Posterior cingulate gyrus (tissue), 11 donors: ENCODE measurements at regions not wholly inside any gene's neighbourhood (a gene's known extent, or its start where the extent isn't known, plus 50 kb on each side); places are given as distances from the start of the nearest gene placed in this dataset.
A peak's percentile ranks its signal among the peaks of the same experiment; 100 is the strongest.
"Not testable (repeated sequence)": the region's sequence is repeated elsewhere in the genome, so short reads cannot be mapped to it uniquely, and the experiment has no call there.

Experiments
- DNase-seq, 10 donors: peaks; one replicate each; pipeline versions ENCODE4 v3.0.0 to v3.0.0-alpha.2; 2020 to 2021; ENCODE audit warnings: mixed read lengths in 3 of 10
- intact Hi-C: fragments of 100-400 bp; cut with DNase I; formaldehyde crosslinking; loops from one replicate; pipeline ENCODE4 v1.15.1; 2023

- no peak for DNase-seq
- intact Hi-C loops, result no loop called here
These were observed 357.6 kb downstream of the RAD51AP2 start for GRCh38 chr2:17160594-17160993.

DNA sequence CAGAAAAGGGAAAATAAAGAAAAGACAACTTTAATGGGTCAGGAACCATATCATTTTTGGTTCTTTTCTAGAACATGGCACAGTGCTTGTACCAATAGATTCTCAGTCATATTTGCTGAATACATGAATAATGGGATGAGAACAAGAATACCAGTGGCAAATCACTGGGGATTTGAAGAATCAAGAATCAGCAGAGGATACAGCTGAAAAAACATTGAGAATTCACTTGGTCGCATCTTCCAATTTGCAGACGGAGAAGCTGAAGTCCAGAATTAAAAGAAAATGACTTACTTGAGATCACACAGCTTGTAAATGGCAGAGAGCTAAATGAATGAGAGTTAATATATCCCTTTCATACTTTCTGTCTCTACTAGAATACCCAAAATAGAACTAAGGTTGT is 362.2 kb downstream of the RAD51AP2 start:
- intact Hi-C loops, result no loop called here
- no peak for DNase-seq

DNA sequence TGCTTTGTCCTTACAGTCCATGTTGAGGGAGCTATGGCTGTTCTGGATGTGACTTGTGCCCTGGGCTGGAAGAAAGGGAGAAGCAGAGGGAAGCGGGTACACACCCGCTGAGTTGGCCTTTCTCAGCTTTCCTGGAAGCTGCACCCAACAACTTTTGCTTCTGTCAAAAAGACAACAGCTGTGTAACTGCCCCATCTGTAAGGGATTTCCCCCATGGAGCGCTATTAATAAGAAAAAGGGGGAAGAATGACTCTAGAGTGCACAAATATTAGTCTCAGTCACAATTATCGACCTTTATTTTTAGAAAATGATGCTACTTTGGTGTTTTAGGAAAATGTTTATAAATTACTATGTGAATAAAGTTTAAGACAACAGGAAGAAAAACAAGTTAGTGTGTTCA is 368.3 kb downstream of the RAD51AP2 start:
- no peak for DNase-seq
- intact Hi-C loops, result loop anchor here (2.0 kb wide), 1 partner anchor 375 kb away; no protein-coding TSS in a partner anchor

- peak in 5 of 10 donors; percentile 11 to 88 (median 77) for DNase-seq
- intact Hi-C loops, result loop anchor here (2.0 kb wide), 1 partner anchor 374 kb away; no protein-coding TSS in a partner anchor
These were observed 369.7 kb downstream of the RAD51AP2 start for GRCh38 chr2:17148407-17149145.

DNA sequence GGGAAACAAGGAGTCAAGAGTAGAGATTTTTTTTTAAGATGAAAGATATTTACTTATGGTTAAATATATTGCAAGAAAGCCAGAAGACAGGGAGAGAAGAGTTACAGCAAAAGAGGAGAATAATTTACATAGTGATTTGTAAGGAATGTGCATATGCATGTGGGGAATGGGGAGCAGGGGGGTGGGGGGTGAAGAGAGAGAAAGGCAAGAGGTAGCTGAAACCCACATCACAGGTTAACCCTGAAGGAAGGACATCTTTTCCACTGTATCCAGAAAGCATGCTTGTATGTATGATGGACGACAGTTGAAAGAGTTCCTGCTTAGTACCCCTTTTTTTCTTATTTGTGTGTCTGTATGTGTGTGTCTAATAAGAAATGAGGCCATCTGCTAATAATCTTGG is 371.9 kb downstream of the RAD51AP2 start:
- DNase-seq, result no peak
- intact Hi-C loops, result no loop called here

GRCh38 chr2:17136877-17137276 is 381.4 kb downstream of the RAD51AP2 start:
- no peak for DNase-seq
- intact Hi-C loops, result no loop called here

- intact Hi-C loops, result no loop called here
- no peak for DNase-seq
These were observed 382.0 kb downstream of the RAD51AP2 start for GRCh38 chr2:17136231-17136630.

DNA sequence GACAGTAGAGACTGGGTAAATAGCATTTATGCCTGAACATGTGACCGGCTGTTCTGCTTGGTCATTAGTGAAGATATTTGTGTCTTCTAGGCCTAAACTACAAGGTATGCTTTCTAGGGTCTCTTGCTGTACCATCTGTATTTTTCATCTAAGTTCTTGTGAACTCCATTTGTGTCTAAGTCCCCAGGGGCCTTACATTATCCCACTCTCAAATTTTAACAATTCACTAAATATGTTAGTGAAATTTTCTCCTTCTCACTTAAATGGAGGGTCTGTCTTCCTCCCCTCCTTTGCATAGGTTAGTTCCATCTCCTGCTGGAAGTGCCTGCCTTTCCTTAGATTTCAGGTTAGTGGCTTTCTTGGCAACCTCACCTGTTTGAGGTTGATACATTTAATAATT is 382.6 kb downstream of the RAD51AP2 start:
- no peak for DNase-seq
- intact Hi-C loops, result no loop called here

DNA sequence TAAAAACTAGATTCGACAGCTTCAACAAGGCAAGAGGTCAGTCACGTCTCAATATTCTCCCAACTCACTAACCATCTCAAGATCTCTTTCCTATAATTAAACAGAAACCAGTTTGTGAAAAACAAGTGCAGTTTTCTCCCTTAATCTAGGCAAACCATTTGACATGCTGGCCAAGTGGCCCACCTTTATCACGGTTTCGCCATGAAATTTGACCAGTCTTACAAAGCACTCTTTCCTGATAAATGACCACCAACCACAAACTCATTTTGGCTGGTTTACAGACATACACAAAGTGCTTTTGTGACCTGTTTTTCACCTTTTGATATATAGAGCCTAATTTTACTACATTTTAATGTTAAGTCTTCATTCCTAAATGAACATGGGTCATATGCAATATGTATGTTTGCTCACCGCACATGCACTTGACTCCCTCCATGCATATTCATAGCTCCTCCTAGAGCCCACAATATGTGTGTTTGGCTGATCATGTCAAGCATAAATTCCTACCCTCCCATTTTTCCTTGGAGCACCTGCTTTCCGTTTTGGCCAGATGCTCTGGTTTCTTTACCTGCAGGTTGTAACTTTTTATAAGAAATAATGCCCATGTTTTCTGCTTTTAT is 385.1 kb downstream of the RAD51AP2 start:
- no peak for DNase-seq
- intact Hi-C loops, result no loop called here

- intact Hi-C loops, DNase-seq: not testable (repeated sequence)
These were observed 387.6 kb downstream of the RAD51AP2 start for GRCh38 chr2:17130627-17131026.

DNA sequence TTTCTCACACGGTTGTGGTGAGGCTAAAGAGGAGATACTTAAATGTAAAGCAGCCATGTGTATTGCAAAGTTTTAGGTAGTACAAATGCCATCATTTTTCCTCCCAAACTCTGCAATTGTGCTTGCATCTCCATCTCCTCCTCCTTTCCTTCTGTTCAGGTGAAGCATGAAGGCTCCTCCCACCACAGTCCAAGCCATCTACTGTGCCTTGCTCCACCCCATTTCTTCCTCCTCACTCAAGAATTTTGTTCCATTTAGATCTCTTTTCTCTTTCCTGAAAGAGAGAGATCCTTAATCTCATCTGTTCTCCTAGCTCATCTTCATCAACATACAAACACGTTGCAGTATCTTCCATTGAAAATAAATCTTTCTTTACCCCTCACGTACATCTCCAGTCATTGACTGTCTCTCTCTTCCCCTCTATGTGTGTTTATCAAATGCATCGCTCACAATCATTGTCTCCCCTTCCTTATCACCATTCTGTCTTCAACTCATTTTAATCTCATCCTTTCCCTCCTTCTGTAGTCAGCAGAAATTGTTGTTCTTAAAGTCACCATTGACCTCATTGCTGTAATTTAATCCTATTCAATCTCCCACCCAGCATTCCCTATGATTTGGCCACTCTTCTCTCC is 392.1 kb downstream of the RAD51AP2 start:
- intact Hi-C loops, result no loop called here
- DNase-seq, result no peak

- intact Hi-C loops, result no loop called here
These were observed 393.5 kb downstream of the RAD51AP2 start for GRCh38 chr2:17124575-17125318.

GRCh38 chr2:17122887-17123501 is 395.2 kb downstream of the RAD51AP2 start:
- intact Hi-C loops, result no loop called here
- DNase-seq, result no peak

More at GRCh38 chr2:17124575-17125318, 393.5 kb downstream of the RAD51AP2 start:
- DNase-seq, result no peak

DNA sequence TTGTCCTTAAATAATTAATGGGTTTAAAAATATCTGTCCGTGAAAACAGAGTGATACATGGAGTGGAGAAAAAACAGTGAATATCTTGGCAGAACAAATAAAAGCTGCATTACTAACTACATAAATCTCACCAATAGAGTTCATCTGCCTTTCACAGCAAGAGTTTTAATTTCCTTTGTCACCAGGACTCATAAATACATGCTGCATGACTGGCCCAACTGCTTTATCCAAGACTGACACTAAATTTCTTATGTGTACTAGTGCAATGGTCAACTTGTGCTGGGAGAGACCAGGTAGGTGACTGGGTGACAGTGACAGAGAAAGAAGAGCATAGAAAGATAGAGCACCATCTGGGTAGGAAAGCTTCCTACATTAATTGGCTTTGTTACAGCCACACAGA is 402.8 kb downstream of the RAD51AP2 start:
- intact Hi-C loops, result no loop called here

GRCh38 chr2:17115042-17115441 is 403.2 kb downstream of the RAD51AP2 start:
- intact Hi-C loops, result no loop called here
- no peak for DNase-seq

More for the DNA sequence above, 402.8 kb downstream of the RAD51AP2 start:
- no peak for DNase-seq

GRCh38 chr2:17107871-17108270 is 410.4 kb downstream of the RAD51AP2 start:
- DNase-seq, result no peak
- intact Hi-C loops, result no loop called here

DNA sequence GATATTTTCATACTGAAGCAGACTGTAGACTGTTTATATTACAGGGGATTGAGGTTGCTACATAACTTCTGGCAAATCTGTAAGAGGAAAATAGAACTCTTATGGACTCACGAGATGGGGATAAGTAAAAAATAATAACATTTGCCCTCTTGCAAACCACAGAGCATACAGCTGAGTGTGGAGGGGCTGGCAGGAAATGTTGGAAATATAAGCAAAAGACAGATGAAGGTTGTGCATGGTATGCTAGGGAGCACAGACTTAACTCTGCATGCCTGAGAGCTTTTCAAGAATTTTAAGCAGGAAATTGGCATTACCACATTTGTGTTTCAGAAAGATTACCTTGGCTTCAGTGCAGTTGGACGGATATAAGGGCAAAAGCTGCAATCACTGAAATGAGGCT is 411.1 kb downstream of the RAD51AP2 start:
- no peak for DNase-seq
- intact Hi-C loops, result no loop called here

GRCh38 chr2:17106418-17106817 is 411.8 kb downstream of the RAD51AP2 start:
- intact Hi-C loops, result no loop called here
- DNase-seq, result no peak

GRCh38 chr2:17104454-17104853 is 413.8 kb downstream of the RAD51AP2 start:
- intact Hi-C loops, result no loop called here
- peak in 2 of 10 donors; percentile 18 to 82 for DNase-seq

DNA sequence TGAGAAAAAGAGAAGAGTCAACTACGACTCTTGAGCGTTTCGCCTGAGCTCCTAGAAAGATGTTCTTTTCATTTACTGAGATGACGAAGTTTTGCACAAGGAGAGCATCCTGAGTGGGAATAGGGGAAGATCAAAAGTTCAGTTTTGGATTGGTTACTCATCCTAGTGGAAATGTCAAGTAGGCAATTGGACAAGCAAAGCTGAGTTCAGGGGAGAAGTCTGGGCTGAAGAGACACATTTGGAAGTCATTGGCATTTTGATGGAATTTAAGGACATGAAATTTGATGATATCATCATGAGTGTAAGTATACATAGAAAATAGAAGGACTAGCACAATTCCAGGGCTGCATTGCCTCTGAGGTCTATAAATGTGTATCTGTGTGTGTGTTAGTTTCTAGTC is 416.6 kb downstream of the RAD51AP2 start:
- intact Hi-C loops, result no loop called here
- DNase-seq, result no peak
